Endothelial cell of umbilical vein (primary cell): ENCODE measurements at regions not wholly inside any gene's neighbourhood (a gene's known extent, or its start where the extent isn't known, plus 50 kb on each side); places are given as distances from the start of the nearest gene placed in this dataset.

Source experiments
- EZH2 ChIP-seq: IDR thresholded peaks from 2 replicates; pipeline ENCODE4 v1.6.1; 2012; ENCODE audit warnings: borderline replicate concordance, low read depth, mild to moderate bottlenecking, moderate library complexity, low read length, inconsistent platforms; ENCODE audit not compliant: severe bottlenecking
- GATA2 ChIP-seq: IDR thresholded peaks from 2 replicates; pipeline ENCODE4 v1.7.0; 2011; ENCODE audit warnings: low read depth, mild to moderate bottlenecking, moderate library complexity, mixed read lengths, low read length; ENCODE audit not compliant: insufficient read length, insufficient read depth
- JUN ChIP-seq: IDR thresholded peaks from 2 replicates; pipeline ENCODE4 v1.6.1; 2011; ENCODE audit warnings: borderline replicate concordance, low read depth; ENCODE audit not compliant: insufficient read length, insufficient read depth
- POLR2A ChIP-seq: IDR thresholded peaks from 2 replicates; pipeline ENCODE4 v1.6.1; 2012; ENCODE audit warnings: low read depth, mild to moderate bottlenecking, control low read depth, low read length
- POLR2AphosphoS5 ChIP-seq: IDR thresholded peaks from 2 replicates; pipeline ENCODE4 v1.6.1; 2012; ENCODE audit warnings: low read depth, mild to moderate bottlenecking, control low read depth, low read length, moderate library complexity; ENCODE audit not compliant: insufficient read depth
- TF ChIP-seq, protein P1 (sequence below), 2 donors: IDR thresholded peaks; 1 replicate in 1 of 2; 2 replicates in 1 of 2; pipeline ENCODE4 v1.5.1; 2011; ENCODE audit warnings: low read length in 2 of 2, mild to moderate bottlenecking in 2 of 2, moderate library complexity in 2 of 2, control low read depth in 1 of 2, inconsistent platforms in 1 of 2, low read depth in 1 of 2; ENCODE audit not compliant: insufficient read depth in 1 of 2; ENCODE audit errors: extremely low read depth in 1 of 2
- TF ChIP-seq, protein P2 (sequence below): IDR thresholded peaks from 2 replicates; pipeline ENCODE4 v1.6.1; 2011; ENCODE audit not compliant: insufficient read depth, insufficient read length

DNA sequence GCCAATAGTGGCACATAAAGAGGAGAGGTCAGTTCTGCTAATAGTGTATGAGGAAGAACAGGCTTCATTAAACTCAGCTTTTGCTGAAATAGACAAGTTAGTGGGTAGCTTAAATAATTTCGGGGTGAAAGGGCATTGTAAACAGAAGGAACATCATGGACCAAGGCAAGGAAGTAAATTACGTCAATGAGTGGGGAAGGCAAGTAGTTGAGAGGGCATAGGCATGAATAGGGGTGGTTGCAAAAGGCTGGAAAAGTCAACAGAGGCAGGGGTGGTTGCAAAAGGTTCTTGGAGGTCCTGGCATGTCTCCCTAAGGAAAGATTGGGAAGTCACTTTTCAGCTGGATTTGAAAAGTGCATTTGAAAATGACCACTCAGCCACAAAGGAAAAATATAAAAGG is 383.3 kb upstream of the RPS23 start:
- TF ChIP-seq POLR2A, result no peak
- TF ChIP-seq, protein P1, sequence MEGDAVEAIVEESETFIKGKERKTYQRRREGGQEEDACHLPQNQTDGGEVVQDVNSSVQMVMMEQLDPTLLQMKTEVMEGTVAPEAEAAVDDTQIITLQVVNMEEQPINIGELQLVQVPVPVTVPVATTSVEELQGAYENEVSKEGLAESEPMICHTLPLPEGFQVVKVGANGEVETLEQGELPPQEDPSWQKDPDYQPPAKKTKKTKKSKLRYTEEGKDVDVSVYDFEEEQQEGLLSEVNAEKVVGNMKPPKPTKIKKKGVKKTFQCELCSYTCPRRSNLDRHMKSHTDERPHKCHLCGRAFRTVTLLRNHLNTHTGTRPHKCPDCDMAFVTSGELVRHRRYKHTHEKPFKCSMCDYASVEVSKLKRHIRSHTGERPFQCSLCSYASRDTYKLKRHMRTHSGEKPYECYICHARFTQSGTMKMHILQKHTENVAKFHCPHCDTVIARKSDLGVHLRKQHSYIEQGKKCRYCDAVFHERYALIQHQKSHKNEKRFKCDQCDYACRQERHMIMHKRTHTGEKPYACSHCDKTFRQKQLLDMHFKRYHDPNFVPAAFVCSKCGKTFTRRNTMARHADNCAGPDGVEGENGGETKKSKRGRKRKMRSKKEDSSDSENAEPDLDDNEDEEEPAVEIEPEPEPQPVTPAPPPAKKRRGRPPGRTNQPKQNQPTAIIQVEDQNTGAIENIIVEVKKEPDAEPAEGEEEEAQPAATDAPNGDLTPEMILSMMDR (IDR thresholded peaks at IDR 0.05; ENCODE audit: extremely low read depth in 1 of 2, insufficient read depth in 1 of 2, low read depth in 1 of 2, low read length in 2 of 2), result no peak
- TF ChIP-seq GATA2, result no peak
- TF ChIP-seq, protein P2, sequence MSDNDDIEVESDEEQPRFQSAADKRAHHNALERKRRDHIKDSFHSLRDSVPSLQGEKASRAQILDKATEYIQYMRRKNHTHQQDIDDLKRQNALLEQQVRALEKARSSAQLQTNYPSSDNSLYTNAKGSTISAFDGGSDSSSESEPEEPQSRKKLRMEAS, result no peak
- no peak for TF ChIP-seq EZH2
- TF ChIP-seq JUN, result no peak
- TF ChIP-seq POLR2AphosphoS5, result no peak
